DOHH2 (cell line): ENCODE measurements at regions not wholly inside any gene's neighbourhood (a gene's known extent, or its start where the extent isn't known, plus 50 kb on each side); places are given as distances from the start of the nearest gene placed in this dataset.

Source experiments
- H3F3A ChIP-seq: fragments of 200-600 bp; sonication (generic), shearing (Covaris generic); 2 replicates; pipeline ENCODE4 v1.6.0; 2016; ENCODE audit warnings: antibody characterized with exemption, mild to moderate bottlenecking; ENCODE audit not compliant: control insufficient read depth, insufficient read depth
- H3K27ac ChIP-seq: fragments of 200-600 bp; sonication (generic); 2 replicates; pipeline ENCODE4 v1.5.1; 2014; ENCODE audit warnings: low read depth, mild to moderate bottlenecking, low read length, moderate library complexity
- H3K27me3 ChIP-seq: fragments of 200-600 bp; sonication (generic); 2 replicates; pipeline ENCODE4 v1.6.1; 2014; ENCODE audit warnings: mild to moderate bottlenecking, low read length, mixed read lengths; ENCODE audit not compliant: control insufficient read depth
- H3K36me3 ChIP-seq: fragments of 200-600 bp; sonication (generic); 2 replicates; pipeline ENCODE4 v1.6.1; 2014; ENCODE audit warnings: mild to moderate bottlenecking, low read length, moderate library complexity, mixed read lengths; ENCODE audit not compliant: control insufficient read depth
- H3K4me1 ChIP-seq: fragments of 200-600 bp; sonication (generic); 2 replicates; pipeline ENCODE4 v1.6.1; 2014; ENCODE audit warnings: mild to moderate bottlenecking, low read length, mixed read lengths; ENCODE audit not compliant: control insufficient read depth
- H3K4me2 ChIP-seq: fragments of 200-600 bp; sonication (generic); 2 replicates; pipeline ENCODE4 v1.6.0; 2014; ENCODE audit warnings: mild to moderate bottlenecking, low read length, moderate library complexity
- H3K4me3 ChIP-seq: fragments of 200-600 bp; sonication (generic); 2 replicates; pipeline ENCODE4 v1.5.1; 2014; ENCODE audit warnings: mild to moderate bottlenecking, low read length, mixed read lengths
- H3K79me2 ChIP-seq: fragments of 200-600 bp; sonication (generic); 2 replicates; pipeline ENCODE4 v1.6.1; 2014; ENCODE audit warnings: mild to moderate bottlenecking, low read length, mixed read lengths; ENCODE audit not compliant: control insufficient read depth
- H3K9me2 ChIP-seq: fragments of 200-600 bp; sonication (generic); replicated peaks from 2 replicates; pipeline ENCODE4 v1.6.1; 2014; ENCODE audit warnings: mild to moderate bottlenecking, low read length, mixed read lengths; ENCODE audit not compliant: control insufficient read depth
- H3K9me3 ChIP-seq: fragments of 200-600 bp; sonication (generic); 2 replicates; pipeline ENCODE4 v1.6.1; 2014; ENCODE audit warnings: antibody characterized with exemption, low read length, mixed read lengths; ENCODE audit not compliant: control insufficient read depth, insufficient read depth
- H4K20me1 ChIP-seq: fragments of 200-600 bp; sonication (generic); 2 replicates; pipeline ENCODE4 v1.6.0; 2014; ENCODE audit warnings: low read depth, mild to moderate bottlenecking, antibody characterized with exemption, low read length, moderate library complexity; ENCODE audit not compliant: control insufficient read depth, insufficient read depth
- CTCF ChIP-seq: fragments of 200-600 bp; sonication (generic); IDR thresholded peaks from one replicate; pipeline ENCODE4 v1.5.1; 2014; ENCODE audit warnings: antibody characterized with exemption, mild to moderate bottlenecking, low read depth, low read length; ENCODE audit not compliant: poor library complexity, severe bottlenecking
- EZH2phosphoT487 ChIP-seq: fragments of 200-600 bp; sonication (generic); IDR thresholded peaks from 2 replicates; pipeline ENCODE4 v1.6.1; 2017; ENCODE audit warnings: borderline replicate concordance, mild to moderate bottlenecking, antibody characterized with exemption, low read length, moderate library complexity, mixed read lengths

GRCh38 chr22:22048318-22048942 is 65.8 kb upstream of the TOP3B start:
- no peaks in the 10 kb centered on the region for H3K9me2 ChIP-seq
- peaks cover 29% of the 10 kb centered on the region for H3F3A ChIP-seq
- peak overlapping the region; percentile 71; the same call in 1 of the 2 replicates for H3K4me2 ChIP-seq
- peaks cover 11% of the 10 kb centered on the region for H3K36me3 ChIP-seq
- no peak overlapping the region for H3K4me3 ChIP-seq
- no peaks in the 10 kb centered on the region for H3K9me3 ChIP-seq
- H3K27me3 ChIP-seq: no peaks in the 10 kb centered on the region
- H3K79me2 ChIP-seq: peaks cover 29% of the 10 kb centered on the region
- TF ChIP-seq EZH2phosphoT487 (no peak), CTCF (no peak)
- peak overlapping the region; percentile 72 for H3K27ac ChIP-seq
- no peaks in the 10 kb centered on the region for H4K20me1 ChIP-seq
- peaks cover 60% of the 10 kb centered on the region for H3K4me1 ChIP-seq

GRCh38 chr22:22047776-22048175 is 65.2 kb upstream of the TOP3B start:
- H3K27me3 ChIP-seq: no peaks in the 10 kb centered on the region
- no peaks in the 10 kb centered on the region for H4K20me1 ChIP-seq
- peak overlapping the region; percentile 81 for H3K4me2 ChIP-seq
- peak overlapping the region; percentile 87 for H3K27ac ChIP-seq
- peaks cover 66% of the 10 kb centered on the region for H3K4me1 ChIP-seq
- H3F3A ChIP-seq: peaks cover 29% of the 10 kb centered on the region
- no peaks in the 10 kb centered on the region for H3K9me3 ChIP-seq
- H3K4me3 ChIP-seq: peak overlapping the region; percentile 57
- H3K79me2 ChIP-seq: peaks cover 35% of the 10 kb centered on the region
- H3K36me3 ChIP-seq: peaks cover 17% of the 10 kb centered on the region
- H3K9me2 ChIP-seq: no peaks in the 10 kb centered on the region
- TF ChIP-seq CTCF (no peak), EZH2phosphoT487 (no peak)

GRCh38 chr22:22047266-22047665 is 64.7 kb upstream of the TOP3B start:
- no peaks in the 10 kb centered on the region for H4K20me1 ChIP-seq
- H3K4me2 ChIP-seq: peak overlapping the region; percentile 81

More at GRCh38 chr22:22047266-22047665, 64.7 kb upstream of the TOP3B start:
- H3K9me2 ChIP-seq: no peaks in the 10 kb centered on the region
- no peaks in the 10 kb centered on the region for H3K27me3 ChIP-seq
- TF ChIP-seq EZH2phosphoT487 (no peak), CTCF (no peak)
- H3K27ac ChIP-seq: peak overlapping the region; percentile 87
- no peaks in the 10 kb centered on the region for H3K9me3 ChIP-seq
- H3K36me3 ChIP-seq: peaks cover 17% of the 10 kb centered on the region
- peak overlapping the region; percentile 87 for H3K4me3 ChIP-seq
- peaks cover 39% of the 10 kb centered on the region for H3K79me2 ChIP-seq
- peaks cover 29% of the 10 kb centered on the region for H3F3A ChIP-seq
- H3K4me1 ChIP-seq: peaks cover 70% of the 10 kb centered on the region
